Immature natural killer cell (primary cell): ENCODE measurements at regions not wholly inside any gene's neighbourhood (a gene's known extent, or its start where the extent isn't known, plus 50 kb on each side); places are given as distances from the start of the nearest gene placed in this dataset.
"Not testable (repeated sequence)": the region's sequence is repeated elsewhere in the genome, so short reads cannot be mapped to it uniquely, and the experiment has no call there.

Experiments
- DNase-seq, 3 donors: peaks; one replicate each; pipeline ENCODE4 v3.0.0; 2022; ENCODE audit warnings: mixed read lengths in 1 of 3
- H3K27ac Mint-ChIP-seq, 6 donors: one replicate each; pipeline ENCODE4 v1.8.0; 2020; ENCODE audit warnings: mixed read lengths in 6 of 6, mild to moderate bottlenecking in 5 of 6, inconsistent platforms in 4 of 6, moderate library complexity in 3 of 6
- H3K27me3 Mint-ChIP-seq, 3 donors: one replicate each; pipeline ENCODE4 v1.8.0; 2020 to 2021; ENCODE audit warnings: low read depth in 3 of 3, mild to moderate bottlenecking in 3 of 3, mixed read lengths in 3 of 3, moderate library complexity in 3 of 3, inconsistent platforms in 1 of 3
- H3K36me3 Mint-ChIP-seq, 3 donors: one replicate each; pipeline ENCODE4 v1.8.0; 2020; ENCODE audit warnings: mixed read lengths in 3 of 3, inconsistent platforms in 2 of 3, mild to moderate bottlenecking in 2 of 3
- H3K4me1 Mint-ChIP-seq, 2 donors: one replicate each; pipeline ENCODE4 v1.8.0; 2020; ENCODE audit warnings: inconsistent platforms in 2 of 2, mild to moderate bottlenecking in 2 of 2, mixed read lengths in 2 of 2, moderate library complexity in 1 of 2
- H3K4me3 Mint-ChIP-seq, 5 donors: one replicate each; pipeline ENCODE4 v1.8.0; 2020; ENCODE audit warnings: mild to moderate bottlenecking in 5 of 5, mixed read lengths in 5 of 5, inconsistent platforms in 3 of 5, moderate library complexity in 3 of 5
- H3K9me3 Mint-ChIP-seq, 6 donors: one replicate each; pipeline ENCODE4 v1.8.0; 2020; ENCODE audit warnings: mild to moderate bottlenecking in 6 of 6, mixed read lengths in 6 of 6, inconsistent platforms in 4 of 6, moderate library complexity in 3 of 6

DNA sequence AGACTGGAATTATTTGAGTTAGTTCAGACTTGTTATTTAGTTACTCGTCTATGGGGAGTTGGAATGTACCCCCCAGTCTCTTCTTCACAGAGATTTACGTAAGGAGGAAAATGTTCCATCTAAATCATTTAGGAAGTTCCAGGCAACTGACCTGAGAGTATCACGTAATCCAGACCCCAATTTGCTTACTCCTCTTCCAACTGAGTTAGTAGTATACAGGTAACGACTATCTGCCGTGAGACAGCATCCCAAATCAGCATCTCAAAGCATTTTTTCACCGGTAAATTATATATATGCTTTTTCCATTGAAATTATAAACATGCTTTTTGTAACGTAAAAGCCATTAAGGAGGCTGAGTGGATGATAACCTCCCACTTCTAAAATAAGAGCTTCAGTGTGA is 214.3 kb upstream of the WSB1 start:
- H3K4me3 Mint-ChIP-seq, result no peak overlapping the region
- no peaks in the 10 kb centered on the region for H3K4me1 Mint-ChIP-seq
- H3K27ac Mint-ChIP-seq, result no peak overlapping the region
- peaks cover 0 to 10% (median 4%) of the 10 kb centered on the region in 3 donors for H3K27me3 Mint-ChIP-seq
- no peaks in the 10 kb centered on the region for H3K36me3 Mint-ChIP-seq
- H3K9me3 Mint-ChIP-seq, result peaks cover 0 to 6% (median 0%) of the 10 kb centered on the region in 6 donors
- DNase-seq, result no peak

GRCh38 chr17:27081002-27081638 is 212.8 kb upstream of the WSB1 start:
- H3K4me1 Mint-ChIP-seq, result no peaks in the 10 kb centered on the region
- no peak overlapping the region for H3K4me3 Mint-ChIP-seq
- no peak overlapping the region for H3K27ac Mint-ChIP-seq
- peaks cover 3 to 7% (median 4%) of the 10 kb centered on the region in 3 donors for H3K27me3 Mint-ChIP-seq
- no peaks in the 10 kb centered on the region for H3K36me3 Mint-ChIP-seq
- no peak for DNase-seq
- peaks cover 0 to 6% (median 0%) of the 10 kb centered on the region in 6 donors for H3K9me3 Mint-ChIP-seq

DNA sequence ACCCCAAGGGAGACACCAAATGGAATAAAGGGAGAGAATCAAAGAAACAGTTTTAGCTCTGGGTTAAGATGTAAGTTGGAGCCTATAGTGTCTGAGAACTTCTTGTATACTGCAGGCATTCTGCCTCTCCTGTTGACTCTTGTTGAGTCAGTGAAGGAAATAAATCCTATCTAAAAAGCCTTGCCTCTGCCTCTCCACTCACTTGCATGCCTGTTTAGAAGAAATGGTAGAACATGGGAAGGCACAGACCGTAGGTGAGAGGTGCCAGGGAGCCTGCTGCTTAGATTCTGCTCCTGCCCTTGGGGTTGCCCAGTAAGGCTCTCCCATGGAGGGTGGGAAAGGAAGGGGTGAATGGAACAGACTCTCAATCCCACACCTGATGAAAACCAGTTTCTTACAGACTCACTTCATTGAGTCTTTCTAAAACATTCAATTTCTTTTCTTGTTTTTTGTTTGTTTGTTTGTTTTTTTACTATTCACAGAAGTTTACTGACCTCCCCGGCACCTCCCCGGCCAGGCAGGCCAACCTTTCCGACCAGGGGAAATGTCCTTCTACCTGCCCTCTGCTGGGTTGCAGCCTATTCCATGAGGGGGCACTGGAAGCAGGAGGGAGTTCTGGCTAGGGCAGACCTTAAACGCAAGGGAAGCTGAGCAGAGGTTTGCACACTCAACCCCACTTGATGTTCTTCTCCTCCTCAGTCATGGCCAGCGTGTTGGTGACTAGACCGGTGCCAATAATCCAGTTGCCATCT is 211.7 kb upstream of the WSB1 start:
- Mint-ChIP-seq H3K4me3 (no peak overlapping the region), H3K36me3 (no peaks in the 10 kb centered on the region), H3K9me3 (peaks cover 0 to 9% (median 0%) of the 10 kb centered on the region in 6 donors), H3K4me1 (no peaks in the 10 kb centered on the region), H3K27me3 (peaks cover 3 to 7% (median 4%) of the 10 kb centered on the region in 3 donors), H3K27ac (no peak overlapping the region)
- no peak for DNase-seq

DNA sequence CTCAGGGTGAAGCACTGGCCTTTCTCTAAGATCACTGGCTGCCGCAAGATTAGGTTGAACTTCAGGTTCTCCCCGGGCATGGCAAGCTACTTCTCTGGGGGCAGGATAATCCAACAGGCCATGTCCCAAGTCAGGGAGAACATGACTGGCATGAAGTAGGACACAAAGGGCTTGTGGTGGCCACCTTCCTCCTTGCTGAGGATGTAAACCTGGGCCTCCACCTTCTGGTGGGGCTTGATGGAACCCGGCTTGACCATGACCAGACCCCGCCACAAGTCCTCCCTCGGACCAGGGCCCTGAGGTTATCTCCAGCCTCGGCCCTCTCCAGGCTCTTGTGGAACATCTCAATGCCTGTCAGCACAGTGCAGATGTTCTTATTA is 211.1 kb upstream of the WSB1 start:
- no peaks in the 10 kb centered on the region for H3K36me3 Mint-ChIP-seq
- H3K27me3 Mint-ChIP-seq, result peaks cover 3 to 7% (median 4%) of the 10 kb centered on the region in 3 donors
- DNase-seq, result no peak
- peaks cover 0 to 11% (median 0%) of the 10 kb centered on the region in 6 donors for H3K9me3 Mint-ChIP-seq
- H3K27ac Mint-ChIP-seq, result no peak overlapping the region
- H3K4me1 Mint-ChIP-seq, result no peaks in the 10 kb centered on the region
- no peak overlapping the region for H3K4me3 Mint-ChIP-seq

- peaks cover 0 to 8% (median 0%) of the 10 kb centered on the region in 6 donors for H3K9me3 Mint-ChIP-seq
- no peak overlapping the region for H3K27ac Mint-ChIP-seq
- no peaks in the 10 kb centered on the region for H3K4me1 Mint-ChIP-seq
- H3K4me3 Mint-ChIP-seq, result no peak overlapping the region
- peaks cover 2 to 4% (median 3%) of the 10 kb centered on the region in 3 donors for H3K27me3 Mint-ChIP-seq
- DNase-seq, result no peak
- H3K36me3 Mint-ChIP-seq, result no peaks in the 10 kb centered on the region
These were observed 210.3 kb upstream of the WSB1 start for GRCh38 chr17:27083408-27084185.

GRCh38 chr17:27085517-27085916 is 208.4 kb upstream of the WSB1 start:
- H3K4me1 Mint-ChIP-seq, result no peaks in the 10 kb centered on the region
- H3K36me3 Mint-ChIP-seq, result no peaks in the 10 kb centered on the region
- DNase-seq, result no peak
- no peak overlapping the region for H3K4me3 Mint-ChIP-seq
- H3K27me3 Mint-ChIP-seq, result peaks cover 2 to 6% (median 4%) of the 10 kb centered on the region in 3 donors
- peaks cover 0 to 9% (median 0%) of the 10 kb centered on the region in 6 donors for H3K9me3 Mint-ChIP-seq
- no peak overlapping the region for H3K27ac Mint-ChIP-seq

- no peak for DNase-seq
- H3K27me3 Mint-ChIP-seq, result peaks cover 2 to 6% (median 2%) of the 10 kb centered on the region in 3 donors
- H3K36me3 Mint-ChIP-seq, result no peaks in the 10 kb centered on the region
- no peaks in the 10 kb centered on the region for H3K4me1 Mint-ChIP-seq
- peaks cover 0 to 9% (median 2%) of the 10 kb centered on the region in 6 donors for H3K9me3 Mint-ChIP-seq
- H3K27ac Mint-ChIP-seq, result no peak overlapping the region
- no peak overlapping the region for H3K4me3 Mint-ChIP-seq
These were observed 207.4 kb upstream of the WSB1 start for GRCh38 chr17:27086526-27086925.

DNA sequence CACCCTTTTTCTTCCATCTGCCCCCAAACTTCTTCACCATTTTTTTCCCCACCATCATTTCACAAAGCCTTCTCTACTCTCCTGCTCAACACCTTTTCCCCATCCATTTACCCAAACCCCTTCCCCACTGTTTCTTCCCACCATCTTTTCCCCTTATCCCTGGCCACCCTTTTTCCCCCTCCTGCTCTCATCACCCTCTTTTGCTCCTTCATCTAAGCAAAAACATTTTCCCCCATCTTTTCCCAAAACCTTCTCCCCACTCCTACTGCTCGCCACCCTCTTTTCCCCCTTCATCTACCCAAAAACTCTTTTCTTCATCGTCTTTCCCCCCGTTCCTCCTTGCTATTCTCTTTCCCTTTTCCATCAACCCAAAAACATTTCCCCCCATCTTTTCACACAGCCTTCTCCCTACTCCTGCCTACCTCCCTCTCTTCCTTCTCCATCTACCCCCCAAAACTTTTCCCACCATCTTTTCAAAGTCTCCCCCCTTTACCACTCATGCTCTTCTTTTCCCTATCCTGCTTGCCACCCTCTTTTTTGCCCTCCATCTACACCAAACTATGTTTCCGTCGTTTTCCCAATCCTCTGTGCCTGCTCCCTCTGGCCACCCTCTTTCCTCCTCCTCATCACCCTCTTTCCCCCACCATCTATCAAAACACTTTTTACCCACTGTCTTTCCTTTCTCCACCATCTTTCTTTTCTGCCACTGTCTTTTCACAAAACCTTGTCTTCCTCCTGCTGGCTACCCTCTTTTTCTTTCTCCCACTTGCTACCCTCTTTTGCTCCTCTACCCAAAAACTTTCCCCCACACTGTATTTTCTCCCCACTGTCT is 205.8 kb upstream of the WSB1 start:
- Mint-ChIP-seq H3K27me3 (peaks cover 0 to 6% (median 2%) of the 10 kb centered on the region in 3 donors), H3K9me3 (peaks cover 0 to 9% (median 2%) of the 10 kb centered on the region in 6 donors), H3K4me1 (no peaks in the 10 kb centered on the region), H3K4me3 (no peak overlapping the region), H3K27ac (no peak overlapping the region), H3K36me3 (no peaks in the 10 kb centered on the region)
- no peak for DNase-seq

DNA sequence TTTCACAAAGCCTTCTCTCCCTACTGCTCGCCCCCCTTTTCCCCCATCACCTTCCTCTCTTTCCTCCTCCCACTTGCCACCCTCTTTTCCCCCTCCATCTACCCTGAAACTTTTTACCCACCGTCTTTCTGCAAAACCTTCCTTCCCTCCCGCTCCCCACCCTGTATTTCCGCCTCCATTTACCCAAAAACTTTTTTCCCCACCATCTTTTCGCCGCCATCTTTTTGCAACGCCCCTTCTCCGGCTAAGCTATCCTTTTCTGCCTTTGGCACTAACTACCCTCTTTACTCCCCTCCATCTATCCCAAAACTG is 205.2 kb upstream of the WSB1 start:
- no peak for DNase-seq
- Mint-ChIP-seq H3K27me3 (peaks cover 0 to 6% (median 2%) of the 10 kb centered on the region in 3 donors), H3K36me3 (no peaks in the 10 kb centered on the region), H3K4me1 (no peaks in the 10 kb centered on the region), H3K27ac (no peak overlapping the region), H3K9me3 (peaks cover 0 to 7% (median 2%) of the 10 kb centered on the region in 6 donors), H3K4me3 (no peak overlapping the region)

GRCh38 chr17:27089079-27089928 is 204.6 kb upstream of the WSB1 start:
- not testable (repeated sequence) for H3K36me3 Mint-ChIP-seq, H3K4me3 Mint-ChIP-seq, H3K27ac Mint-ChIP-seq

GRCh38 chr17:27089929-27090247 is 204.0 kb upstream of the WSB1 start:
- no peaks in the 10 kb centered on the region for H3K4me1 Mint-ChIP-seq
- peaks cover 0 to 7% (median 2%) of the 10 kb centered on the region in 6 donors for H3K9me3 Mint-ChIP-seq
- no peaks in the 10 kb centered on the region for H3K36me3 Mint-ChIP-seq
- H3K27ac Mint-ChIP-seq, result no peak overlapping the region
- peaks cover 1 to 6% (median 2%) of the 10 kb centered on the region in 3 donors for H3K27me3 Mint-ChIP-seq
- DNase-seq, result no peak
- H3K4me3 Mint-ChIP-seq, result no peak overlapping the region

More at GRCh38 chr17:27089079-27089928, 204.6 kb upstream of the WSB1 start:
- H3K9me3 Mint-ChIP-seq, H3K27me3 Mint-ChIP-seq, H3K4me1 Mint-ChIP-seq, DNase-seq: not testable (repeated sequence)

- H3K4me1 Mint-ChIP-seq, H3K27me3 Mint-ChIP-seq, H3K4me3 Mint-ChIP-seq, H3K27ac Mint-ChIP-seq, DNase-seq, H3K9me3 Mint-ChIP-seq, H3K36me3 Mint-ChIP-seq: not testable (repeated sequence)
These were observed 203.4 kb upstream of the WSB1 start for GRCh38 chr17:27090450-27091042.
